Ovary (tissue), 7 donors: ENCODE measurements at regions not wholly inside any gene's neighbourhood (a gene's known extent, or its start where the extent isn't known, plus 50 kb on each side); places are given as distances from the start of the nearest gene placed in this dataset.
"Not testable (repeated sequence)": the region's sequence is repeated elsewhere in the genome, so short reads cannot be mapped to it uniquely, and the experiment has no call there.

ENCODE experiments used
- DNase-seq, 5 donors: peaks; one replicate each; pipeline ENCODE4 v3.0.0-alpha.2; 2019 to 2020
- H3K27ac ChIP-seq, 2 donors: fragments of 200-600 bp; one replicate each; pipeline versions ENCODE4 v1.5.1 to v1.8.0; 2019 to 2022
- H3K27me3 ChIP-seq: fragments of 200-600 bp; one replicate; pipeline ENCODE4 v1.8.0; 2022
- H3K36me3 ChIP-seq: fragments of 200-600 bp; sonication (generic); one replicate; pipeline ENCODE4 v1.5.1; 2019
- H3K4me1 ChIP-seq: one replicate; pipeline ENCODE4 v1.8.1; 2013; ENCODE audit warnings: mild to moderate bottlenecking, moderate library complexity; ENCODE audit not compliant: insufficient read depth
- H3K4me3 ChIP-seq: fragments of 200-600 bp; sonication (generic); one replicate; pipeline ENCODE4 v1.5.1; 2017
- H3K9me3 ChIP-seq, 2 donors: fragments of 200-600 bp in 1 of 2; sonication (generic) in 1 of 2; one replicate each; pipeline versions ENCODE4 v1.5.1 to v1.8.1; 2013 to 2019; ENCODE audit warnings: mild to moderate bottlenecking in 1 of 2, moderate library complexity in 1 of 2
- CTCF ChIP-seq, 3 donors: fragments of 450-650 bp in 2 of 3; fragments of 200-600 bp in 1 of 3; IDR thresholded peaks; one replicate each; pipeline versions ENCODE4 v1.5.1 to v1.8.0; 2016 to 2022; ENCODE audit warnings: antibody characterized with exemption in 3 of 3, mild to moderate bottlenecking in 1 of 3
- EP300 ChIP-seq: sonication (generic); formaldehyde crosslinking; IDR thresholded peaks from one replicate; pipeline ENCODE4 v1.6.1; 2017; ENCODE audit warnings: antibody characterized with exemption
- POLR2A ChIP-seq: fragments of 450-650 bp; IDR thresholded peaks from one replicate; pipeline ENCODE4 v1.6.1; 2017; ENCODE audit warnings: antibody characterized with exemption, mild to moderate bottlenecking, moderate library complexity
- WGBS, 3 donors: extraction: QIAGEN DNeasy Blood & Tissue Kit in 1 of 3; methylation state at CpG; one replicate each; pipeline versions ENCODE4 v1.1.5 to v1.1.7; 2013 to 2017; 5-methylcytosine and 5-hydroxymethylcytosine counted together
- intact Hi-C, 4 donors: fragments of 100-400 bp; cut with DNase I; formaldehyde crosslinking; loops; one replicate each; pipeline versions ENCODE4 v1.11.0 to v1.15.1; 2022 to 2023
- donor health status: DM: no; HTN: no; CAD: no; lungs with moderate emphysema.
- donor health status: DM: no; HTN: no; CAD: no.
- donor health status: Bipolar disorder and iron deficiency.
- donor health status: DM: no; HTN: no; CAD: no.
- donor health status: DM: yes; HTN: yes; CAD: no.

GRCh38 chr2:16750175-16750924, 84.7 kb upstream of the CYRIA start:
- TF ChIP-seq CTCF (IDR thresholded peaks at IDR 0.05) (no peak), EP300 (no peak), POLR2A (no peak)
- H3K27me3 ChIP-seq: no peaks in the 10 kb centered on the region
- WGBS, 3 donors: 87 to 89% (median 88%) methylated on average over 4 of the region's 4 CpGs
- H3K9me3 ChIP-seq: no peaks in the 10 kb centered on the region
- H3K4me3 ChIP-seq: no peak overlapping the region
- H3K4me1 ChIP-seq: no peaks in the 10 kb centered on the region
- DNase-seq: no peak
- no peaks in the 10 kb centered on the region for H3K36me3 ChIP-seq
- no peak overlapping the region for H3K27ac ChIP-seq
- intact Hi-C loops: loop anchor here in 3 of 4 donors (5.0 to 10.0 kb wide), 4 partner anchors 86 to 1116 kb away; partner anchors contain the start of genes CYRIA (in 1 of the 3) and MYCN (in 1 of the 3)

- H3K36me3 ChIP-seq, DNase-seq, H3K4me3 ChIP-seq, H3K9me3 ChIP-seq, intact Hi-C loops, H3K27me3 ChIP-seq, H3K27ac ChIP-seq, H3K4me1 ChIP-seq: not testable (repeated sequence)
- 80 to 86% (median 84%) methylated on average over 1 of the region's 1 CpG for WGBS, 3 donors
These were observed 83.1 kb upstream of the CYRIA start for GRCh38 chr2:16748511-16749266.

- no peak overlapping the region for H3K27ac ChIP-seq
- H3K36me3 ChIP-seq: no peaks in the 10 kb centered on the region
- intact Hi-C loops: no loop called here
- no peaks in the 10 kb centered on the region for H3K9me3 ChIP-seq
- H3K27me3 ChIP-seq: no peaks in the 10 kb centered on the region
- no peaks in the 10 kb centered on the region for H3K4me1 ChIP-seq
- TF ChIP-seq POLR2A: no peak
- TF ChIP-seq EP300: no peak
- TF ChIP-seq CTCF (IDR thresholded peaks at IDR 0.05): no peak
- no peak for DNase-seq
- H3K4me3 ChIP-seq: no peak overlapping the region
- 78 to 83% (median 82%) methylated on average over 2 of the region's 2 CpGs for WGBS, 3 donors
These were observed 82.1 kb upstream of the CYRIA start for GRCh38 chr2:16747689-16748088.

- Histone ChIP-seq H3K4me1 (no peaks in the 10 kb centered on the region), H3K9me3 (no peaks in the 10 kb centered on the region), H3K4me3 (no peak overlapping the region), H3K27me3 (no peaks in the 10 kb centered on the region), H3K36me3 (no peaks in the 10 kb centered on the region), H3K27ac (no peak overlapping the region)
- DNase-seq: no peak
- intact Hi-C loops: no loop called here
- WGBS, 3 donors: 79 to 92% (median 85%) methylated on average over 5 of the region's 5 CpGs
- TF ChIP-seq CTCF (IDR thresholded peaks at IDR 0.05) (no peak), POLR2A (no peak), EP300 (no peak)
These were observed 81.6 kb upstream of the CYRIA start for GRCh38 chr2:16747257-16747656.

- intact Hi-C loops: no loop called here
- 75 to 80% (median 79%) methylated on average over 3 of the region's 3 CpGs for WGBS, 3 donors
- DNase-seq: no peak
- Histone ChIP-seq H3K36me3 (no peaks in the 10 kb centered on the region), H3K4me1 (no peaks in the 10 kb centered on the region), H3K9me3 (no peaks in the 10 kb centered on the region), H3K27me3 (no peaks in the 10 kb centered on the region), H3K4me3 (no peak overlapping the region), H3K27ac (no peak overlapping the region)
- TF ChIP-seq CTCF (IDR thresholded peaks at IDR 0.05) (no peak), POLR2A (no peak), EP300 (no peak)
These were observed 81.2 kb upstream of the CYRIA start for GRCh38 chr2:16746833-16747232.
